Activated CD4-positive, alpha-beta memory T cell treated with anti-CD3 and anti-CD28 coated beads, Interleukin-2, amount 10 ng/mL, durations not matched to agents 7 days and 5 days (primary cell): ENCODE measurements at regions not wholly inside any gene's neighbourhood (a gene's known extent, or its start where the extent isn't known, plus 50 kb on each side); places are given as distances from the start of the nearest gene placed in this dataset.

Source experiments
- CTCF ChIA-PET: fragments of 350-600 bp; sonication (Branson Sonifier 250); formaldehyde crosslinking; loops from one replicate; lab custom pipeline; 2021; ENCODE audit warnings: antibody characterized with exemption, inconsistent platforms; lab: Charles Lee
- POLR2A ChIA-PET: fragments of 350-600 bp; sonication (Branson Sonifier 250); formaldehyde crosslinking; loops from one replicate; lab custom pipeline; 2021; ENCODE audit warnings: antibody characterized with exemption; lab: Charles Lee
- DNase-seq: peaks from one replicate; pipeline ENCODE4 v3.0.0-alpha.2; 2020
- H3K27ac Mint-ChIP-seq: one replicate; pipeline ENCODE4 v1.8.0; 2021; ENCODE audit warnings: mild to moderate bottlenecking, mixed read lengths
- H3K27me3 Mint-ChIP-seq: one replicate; pipeline ENCODE4 v1.8.0; 2021; ENCODE audit warnings: mixed read lengths
- H3K36me3 Mint-ChIP-seq: one replicate; pipeline ENCODE4 v1.8.0; 2021; ENCODE audit warnings: low read depth, mixed read lengths
- H3K4me1 Mint-ChIP-seq: one replicate; pipeline ENCODE4 v1.8.0; 2021; ENCODE audit warnings: mixed read lengths
- H3K4me3 Mint-ChIP-seq: one replicate; pipeline ENCODE4 v1.8.0; 2021; ENCODE audit warnings: mild to moderate bottlenecking, mixed read lengths
- H3K9me3 Mint-ChIP-seq: one replicate; pipeline ENCODE4 v1.8.0; 2021; ENCODE audit warnings: mixed read lengths

- H3K27ac Mint-ChIP-seq, result no peak overlapping the region
- no peaks in the 10 kb centered on the region for H3K36me3 Mint-ChIP-seq
- ChIA-PET POLR2A (no interaction called here), CTCF (no interaction called here)
- no peak for DNase-seq
- H3K4me3 Mint-ChIP-seq, result no peak overlapping the region
- peaks cover 23% of the 10 kb centered on the region for H3K9me3 Mint-ChIP-seq
- H3K27me3 Mint-ChIP-seq, result no peaks in the 10 kb centered on the region
- H3K4me1 Mint-ChIP-seq, result no peaks in the 10 kb centered on the region
These were observed 386.1 kb upstream of the LARGE1 start for GRCh38 chr22:34306361-34306760.

- CTCF ChIA-PET, result no interaction called here
- Mint-ChIP-seq H3K4me3 (no peak overlapping the region), H3K4me1 (no peaks in the 10 kb centered on the region), H3K36me3 (no peaks in the 10 kb centered on the region), H3K9me3 (peaks cover 21% of the 10 kb centered on the region), H3K27ac (no peak overlapping the region), H3K27me3 (no peaks in the 10 kb centered on the region)
- no peak for DNase-seq
- POLR2A ChIA-PET, result no interaction called here
These were observed 387.8 kb upstream of the LARGE1 start for GRCh38 chr22:34308101-34308500.

GRCh38 chr22:34319346-34319745 lies 399.1 kb upstream of the LARGE1 start:
- Mint-ChIP-seq H3K4me1 (no peaks in the 10 kb centered on the region), H3K4me3 (no peak overlapping the region), H3K27ac (no peak overlapping the region), H3K27me3 (no peaks in the 10 kb centered on the region), H3K36me3 (no peaks in the 10 kb centered on the region), H3K9me3 (peaks cover 25% of the 10 kb centered on the region)
- ChIA-PET POLR2A (no interaction called here), CTCF (no interaction called here)
- no peak for DNase-seq

GRCh38 chr22:34324763-34325162 lies 404.5 kb upstream of the LARGE1 start:
- no peaks in the 10 kb centered on the region for H3K27me3 Mint-ChIP-seq
- no peaks in the 10 kb centered on the region for H3K36me3 Mint-ChIP-seq
- no peak for DNase-seq
- peaks cover 6% of the 10 kb centered on the region for H3K9me3 Mint-ChIP-seq
- no peak overlapping the region for H3K27ac Mint-ChIP-seq
- no peaks in the 10 kb centered on the region for H3K4me1 Mint-ChIP-seq
- ChIA-PET CTCF (no interaction called here), POLR2A (no interaction called here)
- H3K4me3 Mint-ChIP-seq, result no peak overlapping the region

- H3K4me3 Mint-ChIP-seq, result no peak overlapping the region
- peaks cover 8% of the 10 kb centered on the region for H3K9me3 Mint-ChIP-seq
- ChIA-PET CTCF (no interaction called here), POLR2A (no interaction called here)
- no peak overlapping the region for H3K27ac Mint-ChIP-seq
- no peak for DNase-seq
- H3K4me1 Mint-ChIP-seq, result no peaks in the 10 kb centered on the region
- no peaks in the 10 kb centered on the region for H3K36me3 Mint-ChIP-seq
- H3K27me3 Mint-ChIP-seq, result no peaks in the 10 kb centered on the region
These were observed 406.6 kb upstream of the LARGE1 start for GRCh38 chr22:34326901-34327300.

- Mint-ChIP-seq H3K9me3 (peaks cover 15% of the 10 kb centered on the region), H3K4me1 (no peaks in the 10 kb centered on the region), H3K27ac (no peak overlapping the region), H3K4me3 (no peak overlapping the region), H3K36me3 (no peaks in the 10 kb centered on the region), H3K27me3 (no peaks in the 10 kb centered on the region)
- ChIA-PET POLR2A (no interaction called here), CTCF (no interaction called here)
- DNase-seq, result no peak
These were observed 410.2 kb upstream of the LARGE1 start for GRCh38 chr22:34330432-34330831.

- no peaks in the 10 kb centered on the region for H3K4me1 Mint-ChIP-seq
- H3K36me3 Mint-ChIP-seq, result no peaks in the 10 kb centered on the region
- no peaks in the 10 kb centered on the region for H3K27me3 Mint-ChIP-seq
- no peak for DNase-seq
- ChIA-PET POLR2A (no interaction called here), CTCF (no interaction called here)
- H3K4me3 Mint-ChIP-seq, result no peak overlapping the region
- H3K9me3 Mint-ChIP-seq, result peaks cover 25% of the 10 kb centered on the region
- no peak overlapping the region for H3K27ac Mint-ChIP-seq
These were observed 413.0 kb upstream of the LARGE1 start for GRCh38 chr22:34333285-34333684.

- H3K27me3 Mint-ChIP-seq, result no peaks in the 10 kb centered on the region
- H3K36me3 Mint-ChIP-seq, result no peaks in the 10 kb centered on the region
- H3K9me3 Mint-ChIP-seq, result peaks cover 28% of the 10 kb centered on the region
- no peaks in the 10 kb centered on the region for H3K4me1 Mint-ChIP-seq
- ChIA-PET CTCF (no interaction called here), POLR2A (no interaction called here)
- H3K27ac Mint-ChIP-seq, result no peak overlapping the region
- H3K4me3 Mint-ChIP-seq, result no peak overlapping the region
- DNase-seq, result no peak
These were observed 414.6 kb upstream of the LARGE1 start for GRCh38 chr22:34334893-34335292.

- Mint-ChIP-seq H3K27me3 (no peaks in the 10 kb centered on the region), H3K4me1 (no peaks in the 10 kb centered on the region), H3K36me3 (no peaks in the 10 kb centered on the region), H3K4me3 (no peak overlapping the region), H3K9me3 (peaks cover 4% of the 10 kb centered on the region), H3K27ac (no peak overlapping the region)
- DNase-seq, result no peak
- CTCF ChIA-PET, result no interaction called here
- POLR2A ChIA-PET, result no interaction called here
These were observed 424.4 kb upstream of the LARGE1 start for GRCh38 chr22:34344702-34345101.

GRCh38 chr22:34354071-34354817 lies 434.0 kb upstream of the LARGE1 start:
- ChIA-PET POLR2A (no interaction called here), CTCF (no interaction called here)
- Mint-ChIP-seq H3K27ac (no peak overlapping the region), H3K4me3 (no peak overlapping the region), H3K9me3 (peaks cover 11% of the 10 kb centered on the region), H3K4me1 (no peaks in the 10 kb centered on the region), H3K27me3 (no peaks in the 10 kb centered on the region), H3K36me3 (no peaks in the 10 kb centered on the region)
- no peak for DNase-seq

- Mint-ChIP-seq H3K9me3 (peaks cover 11% of the 10 kb centered on the region), H3K36me3 (no peaks in the 10 kb centered on the region), H3K4me3 (no peak overlapping the region), H3K27me3 (no peaks in the 10 kb centered on the region), H3K4me1 (no peaks in the 10 kb centered on the region), H3K27ac (no peak overlapping the region)
- no peak for DNase-seq
- POLR2A ChIA-PET, result no interaction called here
- CTCF ChIA-PET, result no interaction called here
These were observed 436.2 kb upstream of the LARGE1 start for GRCh38 chr22:34356481-34356880.

- CTCF ChIA-PET, result no interaction called here
These were observed 450.4 kb upstream of the LARGE1 start for GRCh38 chr22:34370711-34371110.

GRCh38 chr22:34379825-34380224 lies 459.5 kb upstream of the LARGE1 start:
- H3K4me1 Mint-ChIP-seq, result no peaks in the 10 kb centered on the region
- ChIA-PET CTCF (no interaction called here), POLR2A (no interaction called here)
- DNase-seq, result no peak
- H3K27ac Mint-ChIP-seq, result no peak overlapping the region
- H3K27me3 Mint-ChIP-seq, result no peaks in the 10 kb centered on the region
- H3K9me3 Mint-ChIP-seq, result peaks cover 29% of the 10 kb centered on the region
- no peak overlapping the region for H3K4me3 Mint-ChIP-seq
- no peaks in the 10 kb centered on the region for H3K36me3 Mint-ChIP-seq

More at GRCh38 chr22:34370711-34371110, 450.4 kb upstream of the LARGE1 start:
- Mint-ChIP-seq H3K27ac (no peak overlapping the region), H3K27me3 (no peaks in the 10 kb centered on the region), H3K9me3 (peaks cover 26% of the 10 kb centered on the region), H3K4me3 (no peak overlapping the region), H3K4me1 (no peaks in the 10 kb centered on the region), H3K36me3 (no peaks in the 10 kb centered on the region)
- POLR2A ChIA-PET, result no interaction called here
- no peak for DNase-seq

- no peak for DNase-seq
- Mint-ChIP-seq H3K36me3 (no peaks in the 10 kb centered on the region), H3K4me3 (no peak overlapping the region), H3K4me1 (no peaks in the 10 kb centered on the region), H3K9me3 (peaks cover 27% of the 10 kb centered on the region), H3K27me3 (no peaks in the 10 kb centered on the region), H3K27ac (no peak overlapping the region)
- POLR2A ChIA-PET, result no interaction called here
- CTCF ChIA-PET, result no interaction called here
These were observed 460.3 kb upstream of the LARGE1 start for GRCh38 chr22:34380532-34380931.
